HG02884 (cell line): ENCODE measurements at regions not wholly inside any gene's neighbourhood (a gene's known extent, or its start where the extent isn't known, plus 50 kb on each side); places are given as distances from the start of the nearest gene placed in this dataset.

Experiments
- ATAC-seq: cut with Tn5 transposase; IDR thresholded peaks from one replicate; pipeline ENCODE4 v1.9.1; 2021; ENCODE audit warnings: mild to moderate bottlenecking, moderate library complexity; ENCODE audit not compliant: unreplicated experiment

GRCh38 chr18:29196307-29196706 is 1019.4 kb upstream of the CDH2 start:
- ATAC-seq = no peak

- no peak for ATAC-seq
Measured at GRCh38 chr18:29191263-29191662, 1014.3 kb upstream of the CDH2 start.

GRCh38 chr18:29188760-29189159 is 1011.8 kb upstream of the CDH2 start:
- ATAC-seq = no peak

- no peak for ATAC-seq
Measured at GRCh38 chr18:29185801-29186200, 1008.9 kb upstream of the CDH2 start.

- ATAC-seq = no peak
Measured at GRCh38 chr18:29184654-29185053, 1007.7 kb upstream of the CDH2 start.

GRCh38 chr18:29181151-29181901 is 1004.4 kb upstream of the CDH2 start:
- no peak for ATAC-seq

- no peak for ATAC-seq
Measured at GRCh38 chr18:29176681-29177080, 999.8 kb upstream of the CDH2 start.

GRCh38 chr18:29174891-29175290 is 998.0 kb upstream of the CDH2 start:
- ATAC-seq = no peak

- ATAC-seq = no peak
Measured at GRCh38 chr18:29172756-29173067, 995.8 kb upstream of the CDH2 start.

- ATAC-seq = no peak
Measured at GRCh38 chr18:29171892-29172755, 995.2 kb upstream of the CDH2 start.

GRCh38 chr18:29169599-29169998 is 992.7 kb upstream of the CDH2 start:
- no peak for ATAC-seq

GRCh38 chr18:29164993-29165599 is 988.2 kb upstream of the CDH2 start:
- ATAC-seq = no peak

- ATAC-seq = no peak
Measured at GRCh38 chr18:29164020-29164706, 987.2 kb upstream of the CDH2 start.

GRCh38 chr18:29163596-29163995 is 986.7 kb upstream of the CDH2 start:
- no peak for ATAC-seq

- ATAC-seq = no peak
Measured at GRCh38 chr18:29161429-29161828, 984.5 kb upstream of the CDH2 start.

GRCh38 chr18:29160170-29160569 is 983.2 kb upstream of the CDH2 start:
- no peak for ATAC-seq

- no peak for ATAC-seq
Measured at GRCh38 chr18:29157905-29158304, 981.0 kb upstream of the CDH2 start.

GRCh38 chr18:29157057-29157780 is 980.3 kb upstream of the CDH2 start:
- ATAC-seq = no peak

- ATAC-seq = no peak
Measured at GRCh38 chr18:29156531-29156930, 979.6 kb upstream of the CDH2 start.
